ENCODE measurements at regions not wholly inside any gene's neighbourhood (a gene's known extent, or its start where the extent isn't known, plus 50 kb on each side); places are given as distances from the start of the nearest gene placed in this dataset.

- DNase-seq = no peak
Measured at GRCh38 chr3:178042376-178042775, 493.9 kb upstream of the KCNMB2 start.

GRCh38 chr3:178043084-178043483 lies 493.2 kb upstream of the KCNMB2 start:
- DNase-seq = no peak

- no peak for DNase-seq
Measured at GRCh38 chr3:178044320-178044719, 491.9 kb upstream of the KCNMB2 start.

GRCh38 chr3:178047496-178047895 lies 488.7 kb upstream of the KCNMB2 start:
- no peak for DNase-seq

GRCh38 chr3:178048768-178049167 lies 487.5 kb upstream of the KCNMB2 start:
- no peak for DNase-seq

GRCh38 chr3:178054471-178054870 lies 481.8 kb upstream of the KCNMB2 start:
- no peak for DNase-seq

GRCh38 chr3:178055939-178056338 lies 480.3 kb upstream of the KCNMB2 start:
- no peak for DNase-seq

GRCh38 chr3:178056868-178057267 lies 479.4 kb upstream of the KCNMB2 start:
- DNase-seq = no peak

- no peak for DNase-seq
Measured at GRCh38 chr3:178058629-178059028, 477.6 kb upstream of the KCNMB2 start.

GRCh38 chr3:178059119-178059518 lies 477.1 kb upstream of the KCNMB2 start:
- no peak for DNase-seq

GRCh38 chr3:178059836-178060235 lies 476.4 kb upstream of the KCNMB2 start:
- no peak for DNase-seq

- DNase-seq = no peak
Measured at GRCh38 chr3:178060407-178060806, 475.8 kb upstream of the KCNMB2 start.

- no peak for DNase-seq
Measured at GRCh38 chr3:178062126-178062525, 474.1 kb upstream of the KCNMB2 start.

- DNase-seq = no peak
Measured at GRCh38 chr3:178063461-178063860, 472.8 kb upstream of the KCNMB2 start.

- DNase-seq = no peak
Measured at GRCh38 chr3:178067721-178068120, 468.5 kb upstream of the KCNMB2 start.

GRCh38 chr3:178072391-178073305 lies 463.6 kb upstream of the KCNMB2 start:
- no peak for DNase-seq

- DNase-seq = no peak
Measured at GRCh38 chr3:178073366-178073765, 462.9 kb upstream of the KCNMB2 start.

GRCh38 chr3:178075344-178075743 lies 460.9 kb upstream of the KCNMB2 start:
- DNase-seq = no peak

- no peak for DNase-seq
Measured at GRCh38 chr3:178078953-178079352, 457.3 kb upstream of the KCNMB2 start.

GRCh38 chr3:178079966-178080365 lies 456.3 kb upstream of the KCNMB2 start:
- DNase-seq = no peak

GRCh38 chr3:178082326-178082906 lies 453.8 kb upstream of the KCNMB2 start:
- no peak for DNase-seq

- DNase-seq = no peak
Measured at GRCh38 chr3:178083906-178084866, 452.1 kb upstream of the KCNMB2 start.
